Activated CD8-positive, alpha-beta memory T cell treated with anti-CD3 and anti-CD28 coated beads, Interleukin-2, amount 50 U/mL, for 48 hours (primary cell): ENCODE measurements at regions not wholly inside any gene's neighbourhood (a gene's known extent, or its start where the extent isn't known, plus 50 kb on each side); places are given as distances from the start of the nearest gene placed in this dataset.

Experiments used
- DNase-seq: peaks from one replicate; pipeline ENCODE4 v3.0.0-alpha.2; 2020

GRCh38 chr9:109830545-109830944 is 50.5 kb downstream of the PALM2AKAP2 start:
- no peak for DNase-seq

GRCh38 chr9:109831998-109832658 is 52.1 kb downstream of the PALM2AKAP2 start:
- DNase-seq, result no peak

GRCh38 chr9:109834855-109835254 is 54.9 kb downstream of the PALM2AKAP2 start:
- DNase-seq, result no peak

GRCh38 chr9:109843641-109844040 is 63.6 kb downstream of the PALM2AKAP2 start:
- DNase-seq, result no peak

- DNase-seq, result no peak
Measured at GRCh38 chr9:109845226-109845625, 65.2 kb downstream of the PALM2AKAP2 start.

GRCh38 chr9:109846776-109847175 is 66.8 kb downstream of the PALM2AKAP2 start:
- DNase-seq, result no peak

- DNase-seq, result no peak
Measured at GRCh38 chr9:109852556-109852955, 72.6 kb downstream of the PALM2AKAP2 start.

GRCh38 chr9:109855540-109855939 is 75.5 kb downstream of the PALM2AKAP2 start:
- DNase-seq, result no peak

GRCh38 chr9:109856785-109857184 is 76.8 kb downstream of the PALM2AKAP2 start:
- DNase-seq, result no peak

GRCh38 chr9:109857336-109857735 is 77.3 kb downstream of the PALM2AKAP2 start:
- no peak for DNase-seq

GRCh38 chr9:109859447-109859846 is 79.4 kb downstream of the PALM2AKAP2 start:
- no peak for DNase-seq

GRCh38 chr9:109860521-109860920 is 80.5 kb downstream of the PALM2AKAP2 start:
- no peak for DNase-seq

GRCh38 chr9:109861499-109861898 is 81.5 kb downstream of the PALM2AKAP2 start:
- no peak for DNase-seq

- DNase-seq, result no peak
Measured at GRCh38 chr9:109861918-109862317, 81.9 kb downstream of the PALM2AKAP2 start.

GRCh38 chr9:109862452-109862851 is 82.5 kb downstream of the PALM2AKAP2 start:
- DNase-seq, result no peak

GRCh38 chr9:109863961-109864360 is 84.0 kb downstream of the PALM2AKAP2 start:
- DNase-seq, result no peak

- no peak for DNase-seq
Measured at GRCh38 chr9:109865521-109865920, 85.5 kb downstream of the PALM2AKAP2 start.

- DNase-seq, result no peak
Measured at GRCh38 chr9:109868207-109868606, 88.2 kb downstream of the PALM2AKAP2 start.

GRCh38 chr9:109868722-109869121 is 88.7 kb downstream of the PALM2AKAP2 start:
- no peak for DNase-seq

GRCh38 chr9:109870365-109870764 is 90.4 kb downstream of the PALM2AKAP2 start:
- no peak for DNase-seq

GRCh38 chr9:109872901-109873300 is 92.9 kb downstream of the PALM2AKAP2 start:
- DNase-seq, result no peak

- DNase-seq, result no peak
Measured at GRCh38 chr9:109875495-109876129, 95.6 kb downstream of the PALM2AKAP2 start.

- DNase-seq, result no peak
Measured at GRCh38 chr9:109880276-109881169, 100.5 kb downstream of the PALM2AKAP2 start.

- no peak for DNase-seq
Measured at GRCh38 chr9:109883623-109884022, 103.6 kb downstream of the PALM2AKAP2 start.
